Breast epithelium (tissue), 4 donors: ENCODE measurements at regions not wholly inside any gene's neighbourhood (a gene's known extent, or its start where the extent isn't known, plus 50 kb on each side); places are given as distances from the start of the nearest gene placed in this dataset.

Experiments used
- DNase-seq, 2 donors: peaks; one replicate each; pipeline ENCODE4 v3.0.0-alpha.2; 2019; ENCODE audit warnings: low spot score in 2 of 2
- H3K27ac ChIP-seq, 2 donors: fragments of 200-600 bp; sonication (generic) in 1 of 2; one replicate each; pipeline ENCODE4 v1.5.1; 2016 to 2019; ENCODE audit warnings: mild to moderate bottlenecking in 1 of 2
- H3K27me3 ChIP-seq, 2 donors: fragments of 200-600 bp; sonication (generic) in 1 of 2; one replicate each; pipeline versions ENCODE4 v1.5.1 to v1.6.0; 2017 to 2019; ENCODE audit warnings: control low read depth in 1 of 2, mild to moderate bottlenecking in 1 of 2
- H3K36me3 ChIP-seq: fragments of 200-600 bp; one replicate; pipeline ENCODE4 v1.5.1; 2019
- H3K4me1 ChIP-seq, 2 donors: fragments of 200-600 bp; sonication (generic); one replicate each; pipeline ENCODE4 v1.5.1; 2016 to 2019; ENCODE audit warnings: control low read depth in 1 of 2
- H3K4me3 ChIP-seq, 3 donors: fragments of 200-600 bp; sonication (generic); 1 replicate in 2 of 3; 2 replicates in 1 of 3; pipeline ENCODE4 v1.5.1; 2016 to 2019; ENCODE audit warnings: mild to moderate bottlenecking in 3 of 3, moderate library complexity in 2 of 3
- H3K9me3 ChIP-seq, 2 donors: fragments of 200-600 bp; sonication (generic) in 1 of 2; one replicate each; pipeline ENCODE4 v1.5.1; 2016 to 2019; ENCODE audit warnings: control low read depth in 1 of 2
- POLR2A ChIP-seq: fragments of 450-650 bp; IDR thresholded peaks from one replicate; pipeline ENCODE4 v1.6.1; 2016; ENCODE audit warnings: antibody characterized with exemption, mild to moderate bottlenecking, moderate library complexity
- POLR2AphosphoS5 ChIP-seq, 3 donors: sonication (generic); formaldehyde crosslinking; IDR thresholded peaks; one replicate each; pipeline ENCODE4 v1.6.1; 2017; ENCODE audit warnings: antibody characterized with exemption in 3 of 3
- intact Hi-C: fragments of 100-400 bp; cut with DNase I; formaldehyde crosslinking; loops from one replicate; pipeline ENCODE4 v1.15.1; 2023; ENCODE audit warnings: low total_unique reads
- TF ChIP-seq, protein P1 (sequence below), 3 donors: fragments of 450-650 bp; IDR thresholded peaks; one replicate each; pipeline ENCODE4 v1.5.1; 2016 to 2017; ENCODE audit warnings: antibody characterized with exemption in 3 of 3, mild to moderate bottlenecking in 3 of 3, moderate library complexity in 3 of 3

- H3K36me3 ChIP-seq = no peaks in the 10 kb centered on the region
- no peak for TF ChIP-seq POLR2AphosphoS5 (IDR thresholded peaks at IDR 0.05)
- TF ChIP-seq POLR2A = no peak
- TF ChIP-seq, protein P1, sequence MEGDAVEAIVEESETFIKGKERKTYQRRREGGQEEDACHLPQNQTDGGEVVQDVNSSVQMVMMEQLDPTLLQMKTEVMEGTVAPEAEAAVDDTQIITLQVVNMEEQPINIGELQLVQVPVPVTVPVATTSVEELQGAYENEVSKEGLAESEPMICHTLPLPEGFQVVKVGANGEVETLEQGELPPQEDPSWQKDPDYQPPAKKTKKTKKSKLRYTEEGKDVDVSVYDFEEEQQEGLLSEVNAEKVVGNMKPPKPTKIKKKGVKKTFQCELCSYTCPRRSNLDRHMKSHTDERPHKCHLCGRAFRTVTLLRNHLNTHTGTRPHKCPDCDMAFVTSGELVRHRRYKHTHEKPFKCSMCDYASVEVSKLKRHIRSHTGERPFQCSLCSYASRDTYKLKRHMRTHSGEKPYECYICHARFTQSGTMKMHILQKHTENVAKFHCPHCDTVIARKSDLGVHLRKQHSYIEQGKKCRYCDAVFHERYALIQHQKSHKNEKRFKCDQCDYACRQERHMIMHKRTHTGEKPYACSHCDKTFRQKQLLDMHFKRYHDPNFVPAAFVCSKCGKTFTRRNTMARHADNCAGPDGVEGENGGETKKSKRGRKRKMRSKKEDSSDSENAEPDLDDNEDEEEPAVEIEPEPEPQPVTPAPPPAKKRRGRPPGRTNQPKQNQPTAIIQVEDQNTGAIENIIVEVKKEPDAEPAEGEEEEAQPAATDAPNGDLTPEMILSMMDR (IDR thresholded peaks at IDR 0.05) = no peak
- no peak overlapping the region for H3K4me3 ChIP-seq
- no peaks in the 10 kb centered on the region for H3K4me1 ChIP-seq
- H3K27ac ChIP-seq = no peak overlapping the region
- no peak for DNase-seq
- H3K9me3 ChIP-seq = peaks cover 0 to 13% of the 10 kb centered on the region in 2 donors
- no peaks in the 10 kb centered on the region for H3K27me3 ChIP-seq
- intact Hi-C loops = no loop called here
Observed at GRCh38 chr5:33166522-33166921, 274.2 kb upstream of the TARS1 start.

GRCh38 chr5:33166948-33167347, 273.8 kb upstream of the TARS1 start:
- H3K4me1 ChIP-seq = no peaks in the 10 kb centered on the region
- intact Hi-C loops = no loop called here
- no peak for TF ChIP-seq POLR2AphosphoS5 (IDR thresholded peaks at IDR 0.05)
- TF ChIP-seq POLR2A = no peak
- TF ChIP-seq, protein P1 (IDR thresholded peaks at IDR 0.05) = no peak

DNA sequence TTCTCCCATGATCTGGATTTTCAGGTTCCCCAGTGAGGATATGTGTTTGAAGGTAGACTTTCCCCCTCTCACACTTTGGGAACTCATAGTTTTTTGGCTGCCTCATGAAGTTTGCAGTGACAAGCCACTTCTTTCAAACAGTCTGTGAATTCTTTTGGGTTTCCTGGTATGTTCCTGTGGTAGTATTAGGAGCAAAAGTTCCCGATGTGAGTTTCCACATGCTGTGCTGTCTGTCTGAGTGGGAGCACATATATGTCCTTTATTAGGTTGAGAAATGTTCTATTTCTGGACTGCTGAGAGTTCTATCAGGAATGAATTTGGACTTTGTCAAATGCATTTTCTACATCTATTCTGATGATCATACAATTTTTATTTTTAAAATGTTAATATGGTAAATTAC, 273.2 kb upstream of the TARS1 start:
- intact Hi-C loops = no loop called here
- no peak for DNase-seq
- no peaks in the 10 kb centered on the region for H3K4me1 ChIP-seq
- H3K27ac ChIP-seq = no peak overlapping the region
- H3K27me3 ChIP-seq = no peaks in the 10 kb centered on the region
- no peak overlapping the region for H3K4me3 ChIP-seq
- TF ChIP-seq, protein P1 (IDR thresholded peaks at IDR 0.05) = no peak
- peaks cover 0 to 13% of the 10 kb centered on the region in 2 donors for H3K9me3 ChIP-seq
- H3K36me3 ChIP-seq = no peaks in the 10 kb centered on the region

More at GRCh38 chr5:33166948-33167347, 273.8 kb upstream of the TARS1 start:
- DNase-seq = no peak
- Histone ChIP-seq H3K36me3 (no peaks in the 10 kb centered on the region), H3K9me3 (peaks cover 0 to 13% of the 10 kb centered on the region in 2 donors), H3K4me3 (no peak overlapping the region), H3K27ac (no peak overlapping the region), H3K27me3 (no peaks in the 10 kb centered on the region)

- H3K36me3 ChIP-seq = no peaks in the 10 kb centered on the region
- DNase-seq = no peak
- no peak overlapping the region for H3K4me3 ChIP-seq
- TF ChIP-seq POLR2A (no peak), POLR2AphosphoS5 (IDR thresholded peaks at IDR 0.05) (no peak)
- TF ChIP-seq, protein P1 (IDR thresholded peaks at IDR 0.05) = no peak
- H3K4me1 ChIP-seq = no peaks in the 10 kb centered on the region
- no peak overlapping the region for H3K27ac ChIP-seq
- peaks cover 0 to 13% of the 10 kb centered on the region in 2 donors for H3K9me3 ChIP-seq
- intact Hi-C loops = no loop called here
- no peaks in the 10 kb centered on the region for H3K27me3 ChIP-seq
Observed at GRCh38 chr5:33170411-33170810, 270.4 kb upstream of the TARS1 start.

DNA sequence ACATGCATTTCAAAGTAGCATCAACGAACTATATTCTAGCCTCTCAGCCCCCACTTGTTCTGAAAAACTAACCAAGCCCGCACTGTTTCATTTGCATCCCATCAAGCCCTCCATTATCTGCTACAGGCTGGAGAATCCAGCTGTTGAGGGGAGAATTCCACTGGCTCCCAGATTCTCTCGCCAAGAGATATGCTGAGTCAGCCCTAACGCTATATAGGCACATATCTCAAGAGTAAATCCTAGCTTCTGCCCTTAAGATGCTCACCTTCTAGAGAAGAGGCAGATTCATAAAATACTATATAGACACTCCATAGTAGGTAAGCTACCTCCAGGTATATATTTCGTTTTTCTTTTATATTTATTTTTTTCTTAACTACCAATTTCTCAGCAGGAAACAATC, 266.4 kb upstream of the TARS1 start:
- Histone ChIP-seq H3K9me3 (peaks cover 0 to 13% of the 10 kb centered on the region in 2 donors), H3K27ac (no peak overlapping the region), H3K36me3 (no peaks in the 10 kb centered on the region), H3K4me3 (no peak overlapping the region), H3K27me3 (no peaks in the 10 kb centered on the region), H3K4me1 (no peaks in the 10 kb centered on the region)
- TF ChIP-seq, protein P1 (IDR thresholded peaks at IDR 0.05) = no peak
- TF ChIP-seq POLR2AphosphoS5 (IDR thresholded peaks at IDR 0.05) = no peak
- no peak for TF ChIP-seq POLR2A
- no peak for DNase-seq
- intact Hi-C loops = no loop called here
